Common myeloid progenitor, CD34-positive (primary cell): ENCODE measurements at regions not wholly inside any gene's neighbourhood (a gene's known extent, or its start where the extent isn't known, plus 50 kb on each side); places are given as distances from the start of the nearest gene placed in this dataset.

Source experiments
- CTCF ChIA-PET: fragments of 350-600 bp; sonication (Branson Sonifier 250); formaldehyde crosslinking; loops from one replicate; lab custom pipeline; 2021; ENCODE audit warnings: antibody characterized with exemption; lab: Charles Lee
- POLR2A ChIA-PET: fragments of 350-600 bp; sonication (Branson Sonifier 250); formaldehyde crosslinking; loops from one replicate; lab custom pipeline; 2021; ENCODE audit warnings: antibody characterized with exemption; lab: Charles Lee
- DNase-seq, 3 donors: peaks; one replicate each; pipeline versions ENCODE4 v3.0.0 to v3.0.0-alpha.2; 2013
- H3K27ac ChIP-seq, 2 experiments: 1 replicate in 1 of 2; 2 replicates in 1 of 2; pipeline ENCODE4 v1.7.0; 2013; ENCODE audit warnings: inconsistent platforms in 2 of 2, low read length in 2 of 2, mild to moderate bottlenecking in 2 of 2, low read depth in 1 of 2, moderate library complexity in 1 of 2; ENCODE audit not compliant: severe bottlenecking in 2 of 2, insufficient read depth in 1 of 2, poor library complexity in 1 of 2
- H3K27me3 ChIP-seq, 5 experiments: replicated peaks in 2 of 5; 1 replicate in 3 of 5; 2 replicates in 2 of 5; pipeline versions ENCODE4 v1.6.1 to v1.7.0; 2013; ENCODE audit warnings: low read length in 4 of 5, mild to moderate bottlenecking in 2 of 5, moderate library complexity in 2 of 5, inconsistent platforms in 1 of 5; ENCODE audit not compliant: insufficient read depth in 5 of 5, control insufficient read depth in 4 of 5
- H3K36me3 ChIP-seq, 4 experiments: 1 replicate in 2 of 4; 2 replicates in 2 of 4; pipeline versions ENCODE4 v1.6.1 to v1.7.0; 2013; ENCODE audit warnings: low read length in 3 of 4, control low read depth in 1 of 4, mild to moderate bottlenecking in 1 of 4; ENCODE audit not compliant: control insufficient read depth in 4 of 4, insufficient read depth in 4 of 4
- H3K4me1 ChIP-seq, 4 experiments: 1 replicate in 3 of 4; 2 replicates in 1 of 4; pipeline versions ENCODE4 v1.6.1 to v1.7.1; 2013; ENCODE audit warnings: low read length in 3 of 4, mild to moderate bottlenecking in 3 of 4, control low read depth in 1 of 4, inconsistent platforms in 1 of 4, moderate library complexity in 1 of 4; ENCODE audit not compliant: control insufficient read depth in 4 of 4, insufficient read depth in 4 of 4; ENCODE audit errors: control extremely low read depth in 1 of 4
- H3K4me3 ChIP-seq, 7 experiments: 1 replicate in 4 of 7; 2 replicates in 3 of 7; pipeline versions ENCODE4 v1.5.1 to v1.7.0; 2013; ENCODE audit warnings: mild to moderate bottlenecking in 7 of 7, low read length in 6 of 7, moderate library complexity in 6 of 7, inconsistent platforms in 2 of 7, low read depth in 2 of 7, control low read depth in 1 of 7; ENCODE audit not compliant: insufficient read depth in 4 of 7, control insufficient read depth in 1 of 7; ENCODE audit errors: extremely low read depth in 1 of 7
- H3K9me3 ChIP-seq, 5 experiments: 1 replicate in 4 of 5; 2 replicates in 1 of 5; pipeline versions ENCODE4 v1.6.1 to v1.7.1; 2013; ENCODE audit warnings: low read length in 4 of 5, mild to moderate bottlenecking in 2 of 5, inconsistent platforms in 1 of 5, low read depth in 1 of 5, moderate library complexity in 1 of 5; ENCODE audit not compliant: control insufficient read depth in 4 of 5, insufficient read depth in 2 of 5; ENCODE audit errors: control extremely low read depth in 1 of 5
- WGBS: methylation state at CpG from one replicate; pipeline ENCODE4 v1.1.5; 2013; ENCODE audit not compliant: insufficient coverage; 5-methylcytosine and 5-hydroxymethylcytosine counted together

DNA sequence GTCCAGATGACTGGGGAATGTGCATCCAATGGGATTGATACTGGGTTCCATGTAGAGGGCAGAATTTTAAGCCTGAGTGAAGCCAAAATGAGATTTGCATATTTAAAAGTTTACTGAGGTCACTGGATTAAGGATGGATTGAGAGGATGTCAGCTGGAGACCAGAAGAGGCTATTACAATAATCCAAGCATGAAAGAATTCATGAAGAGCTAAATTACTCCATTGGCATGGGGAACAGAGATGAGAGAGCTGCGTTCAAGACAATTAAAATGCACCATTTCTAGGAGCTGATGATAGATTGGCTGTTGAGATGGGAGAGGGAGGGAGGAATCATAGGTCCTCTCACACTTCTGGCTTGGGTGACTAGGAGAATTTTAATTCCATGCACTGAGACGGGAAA, 158.5 kb downstream of the JCAD start:
- no peaks in the 10 kb centered on the region for H3K27me3 ChIP-seq
- H3K36me3 ChIP-seq = no peaks in the 10 kb centered on the region
- no peak for DNase-seq
- no peaks in the 10 kb centered on the region for H3K4me1 ChIP-seq
- peaks cover 0 to 2% (median 0%) of the 10 kb centered on the region in 5 experiments for H3K9me3 ChIP-seq
- ChIA-PET CTCF (interaction anchor here (1.0 kb wide), 1 partner anchor 47 kb away, joined by 3 read pairs; no protein-coding TSS in a partner anchor), POLR2A (no interaction called here)
- H3K4me3 ChIP-seq = no peak overlapping the region
- WGBS = 88% methylated on average over 1 of the region's 2 CpGs
- H3K27ac ChIP-seq = no peak overlapping the region

DNA sequence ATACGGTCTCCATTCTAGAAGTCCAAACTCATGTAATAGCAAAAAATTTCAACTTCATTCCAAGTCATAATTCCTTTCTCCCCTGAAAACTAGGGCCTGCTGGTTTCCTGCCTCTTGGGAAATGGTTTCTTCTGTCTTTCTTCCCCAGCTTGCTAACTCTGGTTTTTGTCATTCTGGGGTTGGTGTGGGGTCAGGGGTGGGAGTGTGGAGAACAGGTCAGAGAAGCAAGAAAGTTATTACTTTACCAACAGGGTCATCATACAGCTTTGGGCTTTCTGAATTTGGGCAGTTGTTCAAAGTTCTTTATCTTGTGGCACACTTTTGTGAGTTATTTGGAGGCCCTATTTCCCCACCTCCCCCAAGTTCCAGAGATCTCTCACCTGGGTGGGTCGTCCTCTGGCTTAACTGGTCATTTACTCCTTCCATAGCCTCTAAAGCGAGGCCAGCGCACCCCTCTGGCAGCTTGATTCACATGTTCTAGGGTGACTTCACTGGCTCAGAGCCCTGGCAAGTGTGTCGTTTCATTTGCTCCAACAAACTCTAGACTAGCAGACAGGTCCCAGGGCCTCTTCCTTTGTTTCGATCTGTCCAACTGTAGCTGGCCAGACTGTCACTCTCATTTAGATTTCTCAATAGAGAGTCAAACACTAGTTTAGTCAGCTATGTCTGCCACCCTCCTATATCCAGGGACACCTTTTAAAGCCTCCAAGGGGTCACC, 161.2 kb downstream of the JCAD start:
- Histone ChIP-seq H3K27ac (no peak overlapping the region), H3K9me3 (peaks cover 0 to 2% (median 0%) of the 10 kb centered on the region in 5 experiments), H3K4me1 (no peaks in the 10 kb centered on the region), H3K4me3 (no peak overlapping the region), H3K27me3 (no peaks in the 10 kb centered on the region), H3K36me3 (no peaks in the 10 kb centered on the region)
- CTCF ChIA-PET = no interaction called here
- no peak for DNase-seq
- POLR2A ChIA-PET = no interaction called here
- 97% methylated on average over 4 of the region's 6 CpGs for WGBS

DNA sequence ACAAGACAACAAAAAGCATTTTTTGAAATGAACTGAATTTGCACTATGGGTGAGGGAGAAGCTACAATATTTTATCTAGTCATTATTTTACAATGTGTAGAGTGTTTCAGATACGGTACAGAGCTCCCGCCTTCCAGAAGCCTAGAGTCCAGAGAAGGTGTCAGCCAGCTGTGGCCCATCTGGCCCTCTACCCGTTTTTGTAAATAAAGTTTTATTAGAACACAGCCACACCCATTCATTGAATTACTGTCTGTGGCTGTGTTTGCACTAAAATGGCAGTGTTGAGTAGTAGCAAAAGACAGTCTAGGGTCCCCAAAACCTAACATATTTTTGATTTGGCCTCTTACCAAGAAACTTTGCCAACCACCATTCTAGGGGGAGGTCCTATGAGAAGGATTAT, 162.0 kb downstream of the JCAD start:
- Histone ChIP-seq H3K27ac (no peak overlapping the region), H3K9me3 (peaks cover 0 to 2% (median 2%) of the 10 kb centered on the region in 5 experiments), H3K36me3 (no peaks in the 10 kb centered on the region), H3K4me1 (no peaks in the 10 kb centered on the region), H3K4me3 (no peak overlapping the region), H3K27me3 (no peaks in the 10 kb centered on the region)
- no CpG with 5 or more reads among the region's 3 CpGs for WGBS
- ChIA-PET POLR2A (no interaction called here), CTCF (no interaction called here)
- DNase-seq = no peak

DNA sequence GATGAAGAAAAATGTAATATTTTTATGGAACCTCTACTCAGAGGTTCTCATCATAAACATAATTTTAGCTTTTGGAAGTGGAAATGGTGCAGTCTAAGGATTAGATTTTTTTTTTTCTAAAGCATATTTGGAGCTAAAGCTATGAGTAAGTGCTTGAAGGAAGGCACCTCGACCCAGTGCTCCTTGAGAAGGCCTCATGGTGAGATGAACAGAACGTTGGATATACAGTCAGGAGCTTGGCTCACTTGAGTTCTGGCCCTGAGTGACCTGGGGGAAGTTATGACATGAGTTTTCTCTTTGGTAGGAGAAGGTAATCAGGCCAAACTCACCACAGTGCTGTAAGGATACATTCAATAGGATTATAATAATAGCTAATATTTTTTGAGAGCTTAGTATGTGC, 163.3 kb downstream of the JCAD start:
- CTCF ChIA-PET = interaction anchor here (0.7 to 1.1 kb wide), 3 partner anchors 8 to 336 kb away, joined by 3 to 4 read pairs (median 3); no protein-coding TSS in a partner anchor
- H3K36me3 ChIP-seq = no peaks in the 10 kb centered on the region
- no peak overlapping the region for H3K4me3 ChIP-seq
- no peaks in the 10 kb centered on the region for H3K4me1 ChIP-seq
- no peak overlapping the region for H3K27ac ChIP-seq
- POLR2A ChIA-PET = interaction anchor here (0.6 kb wide), 1 partner anchor 21 kb away, joined by 3 read pairs; no protein-coding TSS in a partner anchor
- peaks cover 0 to 2% (median 2%) of the 10 kb centered on the region in 5 experiments for H3K9me3 ChIP-seq
- no peaks in the 10 kb centered on the region for H3K27me3 ChIP-seq
- DNase-seq = no peak
- no CpG with 5 or more reads among the region's 2 CpGs for WGBS

DNA sequence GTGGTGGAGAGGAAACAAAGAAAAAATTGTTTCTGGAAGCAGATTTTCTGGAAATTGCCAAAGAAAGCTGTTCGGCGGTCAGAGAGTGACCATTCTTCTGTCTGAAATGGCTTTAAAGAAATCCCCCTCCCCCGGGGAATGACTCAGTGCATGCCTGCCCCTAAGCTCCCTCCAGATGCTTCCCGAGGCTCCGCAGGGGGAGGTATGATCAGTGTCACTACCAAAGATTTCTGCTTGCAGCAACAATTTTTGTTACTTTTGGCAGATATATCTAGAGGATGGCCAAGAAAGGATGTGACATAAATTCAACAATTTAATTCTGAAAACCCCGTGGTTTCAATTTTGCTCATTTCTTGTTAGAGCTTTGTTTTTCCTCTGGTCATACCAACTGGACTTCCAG, 163.9 kb downstream of the JCAD start:
- no peaks in the 10 kb centered on the region for H3K27me3 ChIP-seq
- ChIA-PET POLR2A (interaction anchor here (0.6 kb wide), 1 partner anchor 20 kb away, joined by 3 read pairs; no protein-coding TSS in a partner anchor), CTCF (interaction anchor here (0.7 to 1.1 kb wide), 3 partner anchors 9 to 336 kb away, joined by 3 to 4 read pairs (median 3); no protein-coding TSS in a partner anchor)
- H3K4me1 ChIP-seq = no peaks in the 10 kb centered on the region
- H3K4me3 ChIP-seq = no peak overlapping the region
- no peak for DNase-seq
- 85% methylated on average over 4 of the region's 6 CpGs for WGBS
- peaks cover 0 to 2% (median 2%) of the 10 kb centered on the region in 5 experiments for H3K9me3 ChIP-seq
- no peak overlapping the region for H3K27ac ChIP-seq
- no peaks in the 10 kb centered on the region for H3K36me3 ChIP-seq

DNA sequence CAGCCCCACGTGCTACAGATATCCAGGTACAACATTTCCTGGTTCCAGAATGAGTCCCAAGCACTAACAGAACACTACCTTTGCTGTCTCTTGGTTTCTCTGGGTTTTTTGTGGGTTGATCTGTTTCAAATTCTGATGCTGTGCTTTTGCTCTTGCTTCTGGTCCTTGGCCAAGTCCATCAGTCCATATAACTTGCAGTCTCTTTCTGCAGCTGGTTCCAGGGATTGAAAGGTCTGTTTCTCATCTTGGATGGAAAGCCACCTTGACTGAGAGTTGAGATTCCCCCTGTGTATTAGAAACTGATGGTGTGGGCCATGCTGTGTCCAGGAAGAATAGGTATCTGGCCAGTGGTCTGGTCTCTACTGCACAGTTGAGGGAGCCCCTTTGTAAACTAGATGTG, 171.1 kb downstream of the JCAD start:
- ChIA-PET POLR2A (interaction anchor here (0.7 kb wide), 1 partner anchor 16 kb away, joined by 3 read pairs; no protein-coding TSS in a partner anchor), CTCF (no interaction called here)
- no peak overlapping the region for H3K4me3 ChIP-seq
- no peak overlapping the region for H3K27ac ChIP-seq
- no peaks in the 10 kb centered on the region for H3K36me3 ChIP-seq
- 100% methylated on average over 1 of the region's 1 CpG for WGBS
- H3K27me3 ChIP-seq = no peaks in the 10 kb centered on the region
- peaks cover 0 to 2% (median 0%) of the 10 kb centered on the region in 5 experiments for H3K9me3 ChIP-seq
- DNase-seq = no peak
- H3K4me1 ChIP-seq = no peaks in the 10 kb centered on the region

DNA sequence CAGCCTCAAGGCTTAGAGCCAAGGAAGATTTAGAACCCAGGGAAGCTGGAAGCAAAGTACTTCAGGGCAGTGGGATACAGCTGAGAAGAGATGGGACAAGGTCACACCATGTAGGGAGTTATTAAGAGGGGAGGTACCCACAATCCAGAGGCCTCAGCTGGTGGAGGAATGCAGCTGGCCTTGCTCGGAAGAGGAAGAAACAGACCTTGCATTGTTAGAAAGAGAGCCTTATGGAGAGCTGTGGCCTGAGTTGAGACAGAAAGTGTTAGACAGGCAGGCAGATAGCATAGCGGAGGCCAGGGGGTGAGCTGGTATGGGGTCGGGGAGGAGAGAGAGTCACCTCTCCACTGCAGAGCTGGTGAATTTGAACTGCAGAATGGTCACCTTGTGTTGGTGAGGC, 173.1 kb downstream of the JCAD start:
- WGBS = 100% methylated on average over 2 of the region's 3 CpGs

More for the DNA sequence above, 173.1 kb downstream of the JCAD start:
- ChIA-PET CTCF (interaction anchor here (0.9 kb wide), 1 partner anchor 12 kb away, joined by 3 read pairs; no protein-coding TSS in a partner anchor), POLR2A (interaction anchor here (0.6 kb wide), 1 partner anchor 242 kb away, joined by 3 read pairs; no protein-coding TSS in a partner anchor)
- H3K4me1 ChIP-seq = no peaks in the 10 kb centered on the region
- no peaks in the 10 kb centered on the region for H3K27me3 ChIP-seq
- H3K27ac ChIP-seq = no peak overlapping the region
- no peaks in the 10 kb centered on the region for H3K9me3 ChIP-seq
- no peak for DNase-seq
- no peaks in the 10 kb centered on the region for H3K36me3 ChIP-seq
- no peak overlapping the region for H3K4me3 ChIP-seq
